ENCODE measurements at regions not wholly inside any gene's neighbourhood (a gene's known extent, or its start where the extent isn't known, plus 50 kb on each side); places are given as distances from the start of the nearest gene placed in this dataset.

DNA sequence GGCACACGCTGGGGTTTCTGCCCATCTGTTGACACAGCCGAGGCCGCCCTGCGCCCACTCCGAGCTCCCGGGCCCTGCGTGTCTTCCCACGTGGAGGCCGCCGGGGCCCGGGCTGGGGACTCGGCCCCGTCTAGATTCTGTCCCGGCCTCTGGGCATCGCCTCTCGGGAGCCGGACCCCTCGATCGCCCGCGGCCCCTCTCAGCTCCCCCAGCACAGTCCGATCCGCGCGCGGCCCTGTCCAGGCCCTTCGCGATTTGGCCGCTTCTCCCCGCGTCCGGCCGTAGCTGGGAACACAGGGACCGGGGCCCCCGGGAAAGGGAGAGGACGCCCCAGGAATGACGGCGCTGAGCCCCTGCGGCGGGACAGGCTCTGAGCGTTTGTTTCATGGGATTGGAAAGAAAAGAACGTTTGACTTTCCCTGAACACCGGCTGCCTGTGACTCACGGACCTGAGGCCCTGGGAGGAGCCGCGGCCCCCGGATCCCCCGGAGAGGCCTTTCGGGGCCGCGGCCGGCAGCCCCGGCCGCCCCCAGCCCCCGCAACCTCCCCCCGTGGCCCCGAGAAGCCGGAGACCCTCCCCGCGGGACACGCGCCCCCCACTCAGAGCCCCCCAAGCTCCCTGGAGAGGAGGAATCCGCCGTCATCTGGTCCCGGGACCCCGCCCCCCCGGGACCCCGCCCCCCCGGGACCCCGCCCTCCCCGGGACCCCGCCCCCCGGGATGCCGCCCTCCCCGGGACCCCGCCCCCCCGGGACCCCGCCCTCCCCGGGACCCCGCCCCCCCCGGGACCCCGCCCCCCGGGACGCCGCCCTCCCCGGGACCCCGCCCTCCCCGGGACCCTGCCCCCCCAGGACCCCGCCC is 62.7 kb upstream of the CTDP1 start:
- H3K27me3 ChIP-seq = no peaks in the 10 kb centered on the region
- TF ChIP-seq Cebpa-rat (IDR thresholded peaks at IDR 0.05) = no peak
- no peak overlapping the region for H3K9ac ChIP-seq
- H3K9me3 ChIP-seq = peaks cover 14% of the 10 kb centered on the region; the same call in 1 of the 2 replicates
- no peaks in the 10 kb centered on the region for H4K20me1 ChIP-seq
- no peaks in the 10 kb centered on the region for H3K36me3 ChIP-seq
- no peak overlapping the region for H3K27ac ChIP-seq
- H3K4me2 ChIP-seq = no peak overlapping the region
- H3K4me3 ChIP-seq = no peak overlapping the region
- H3K4me1 ChIP-seq = peaks cover 20% of the 10 kb centered on the region

DNA sequence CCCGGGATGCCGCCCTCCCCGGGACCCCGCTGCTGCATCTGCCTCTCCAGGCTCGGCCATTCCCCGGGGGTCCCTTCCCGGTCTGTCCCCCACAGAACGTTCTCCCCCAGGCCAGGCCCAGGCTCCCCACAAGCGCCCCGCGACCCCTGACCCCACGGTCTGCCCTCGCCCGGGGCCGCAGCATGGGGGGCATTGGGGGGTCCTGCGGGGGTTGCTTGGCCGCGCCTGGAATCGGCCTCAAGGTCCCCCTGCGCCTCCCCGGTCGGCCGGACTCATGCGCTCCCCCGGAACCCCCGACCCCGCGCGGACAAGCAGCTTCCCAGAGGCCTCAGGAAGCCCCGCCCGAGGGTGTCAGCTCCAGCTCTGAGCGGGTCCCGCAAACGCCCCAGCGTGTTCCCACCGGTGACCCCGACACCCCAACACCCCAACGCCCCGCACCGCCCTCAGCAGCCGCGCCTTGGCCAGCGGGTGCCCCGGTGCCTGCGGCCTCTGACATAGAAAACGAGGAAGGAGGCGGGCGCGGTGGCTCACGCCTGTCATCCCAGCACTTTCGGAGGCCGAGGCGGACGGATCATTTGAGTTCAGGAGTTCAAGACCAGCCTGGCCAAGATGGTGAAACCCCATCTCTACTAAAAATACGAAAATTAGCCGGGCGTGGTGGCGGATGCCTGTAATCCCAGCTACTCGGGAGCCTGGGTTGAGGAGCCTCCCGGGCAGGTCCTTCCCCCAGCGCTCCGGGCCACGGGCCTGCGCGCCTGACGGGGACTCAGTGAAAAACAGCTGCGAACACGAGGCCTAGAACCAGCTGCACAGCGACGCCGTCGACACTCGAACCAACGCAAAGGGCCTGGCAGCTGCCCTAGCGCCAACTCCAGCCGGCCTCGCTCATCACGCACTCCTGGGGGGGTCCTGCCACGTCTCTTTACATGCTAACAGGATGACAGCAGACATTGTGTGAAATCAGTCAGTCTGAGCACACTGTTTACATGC is 61.8 kb upstream of the CTDP1 start:
- no peak overlapping the region for H3K4me2 ChIP-seq
- H3K4me1 ChIP-seq = peaks cover 17% of the 10 kb centered on the region
- no peak overlapping the region for H3K27ac ChIP-seq
- no peak for TF ChIP-seq Cebpa-rat (IDR thresholded peaks at IDR 0.05)
- no peaks in the 10 kb centered on the region for H3K27me3 ChIP-seq
- peaks cover 14% of the 10 kb centered on the region; the same call in 1 of the 2 replicates for H3K9me3 ChIP-seq
- no peaks in the 10 kb centered on the region for H3K36me3 ChIP-seq
- H3K9ac ChIP-seq = no peak overlapping the region
- no peak overlapping the region for H3K4me3 ChIP-seq
- H4K20me1 ChIP-seq = no peaks in the 10 kb centered on the region

DNA sequence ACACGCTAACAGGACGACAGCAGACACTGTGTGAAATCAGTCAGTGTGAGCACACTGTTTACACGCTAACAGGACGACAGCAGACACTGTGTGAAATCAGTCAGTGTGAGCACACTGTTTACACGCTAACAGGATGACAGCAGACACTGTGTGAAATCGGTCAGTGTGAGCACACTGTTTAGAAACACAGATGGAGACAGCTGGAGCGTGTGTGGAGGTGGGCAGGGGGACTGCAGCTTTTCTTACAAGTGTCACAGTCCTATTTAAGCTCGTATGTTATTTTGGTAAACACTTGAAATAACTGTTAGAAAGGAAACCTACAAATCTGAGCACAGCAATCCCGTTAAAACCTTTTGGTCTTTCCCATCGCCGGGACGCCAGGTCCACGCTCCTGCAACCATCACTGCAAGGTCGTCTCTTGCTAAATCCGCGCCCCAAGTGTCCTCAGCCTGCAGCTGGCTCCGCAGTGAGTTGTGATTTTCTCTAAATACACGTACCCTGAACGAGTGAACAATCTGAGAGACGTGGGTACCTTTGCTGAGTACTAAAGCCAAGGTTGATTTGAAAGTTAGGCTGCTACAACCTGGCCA is 58.9 kb upstream of the CTDP1 start:
- Histone ChIP-seq H3K4me1 (peaks cover 28% of the 10 kb centered on the region), H3K9me3 (peaks cover 14% of the 10 kb centered on the region; the same call in 1 of the 2 replicates), H3K4me2 (no peak overlapping the region), H3K36me3 (no peaks in the 10 kb centered on the region), H3K9ac (no peak overlapping the region), H4K20me1 (no peaks in the 10 kb centered on the region), H3K27ac (no peak overlapping the region), H3K4me3 (no peak overlapping the region), H3K27me3 (0 out of 2 replicates have a peak, but pooled peaks cover 3% of the 10 kb centered on the region)
- TF ChIP-seq Cebpa-rat (IDR thresholded peaks at IDR 0.05) = no peak

DNA sequence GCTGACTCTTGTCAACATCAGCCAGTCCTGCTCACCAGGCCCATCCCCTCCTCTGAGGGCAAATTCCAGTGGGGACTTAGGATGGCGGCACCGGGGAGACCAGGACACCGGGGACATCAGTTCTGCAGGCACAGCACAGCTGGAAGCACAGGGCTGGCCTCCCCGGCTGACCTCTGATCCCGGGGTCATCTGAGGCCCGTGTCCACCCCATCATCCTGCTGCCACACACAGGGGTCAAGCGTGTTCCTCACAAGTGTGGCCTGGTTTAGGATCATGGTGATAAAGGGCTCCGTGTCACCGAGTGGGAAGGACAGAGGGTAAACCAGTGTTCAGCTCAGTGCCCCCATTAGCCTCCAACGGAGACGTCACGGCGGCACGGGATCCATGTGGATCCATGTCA is 58.1 kb upstream of the CTDP1 start:
- Histone ChIP-seq H4K20me1 (no peaks in the 10 kb centered on the region), H3K9me3 (peaks cover 14% of the 10 kb centered on the region; the same call in 1 of the 2 replicates), H3K27ac (no peak overlapping the region), H3K4me1 (peaks cover 36% of the 10 kb centered on the region), H3K27me3 (peaks cover 10% of the 10 kb centered on the region; the same call in 1 of the 2 replicates), H3K9ac (no peak overlapping the region), H3K36me3 (no peaks in the 10 kb centered on the region), H3K4me3 (no peak overlapping the region), H3K4me2 (no peak overlapping the region)
- no peak for TF ChIP-seq Cebpa-rat (IDR thresholded peaks at IDR 0.05)

DNA sequence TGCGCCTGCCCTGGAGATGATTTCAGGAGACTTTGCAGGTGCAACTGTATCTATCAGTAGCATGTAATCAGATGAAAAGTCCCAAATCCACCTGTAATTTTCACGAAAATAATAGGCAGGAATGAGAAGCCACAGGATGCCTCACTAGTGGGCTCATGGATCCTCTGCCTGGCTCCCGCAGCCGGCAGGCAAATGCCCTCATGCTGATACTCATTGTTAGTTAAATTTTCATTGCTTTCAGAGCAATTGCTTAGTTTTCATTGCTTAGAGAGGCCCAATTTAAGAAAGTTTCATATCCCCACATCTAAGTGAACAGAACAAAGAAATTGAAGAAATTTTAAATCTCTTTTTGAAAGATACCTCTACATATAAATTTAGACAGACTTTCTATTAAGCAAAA is 57.6 kb upstream of the CTDP1 start:
- Histone ChIP-seq H4K20me1 (no peaks in the 10 kb centered on the region), H3K36me3 (no peaks in the 10 kb centered on the region), H3K4me3 (no peak overlapping the region), H3K9ac (no peak overlapping the region), H3K27ac (no peak overlapping the region), H3K9me3 (peaks cover 14% of the 10 kb centered on the region; the same call in 1 of the 2 replicates), H3K4me1 (peaks cover 41% of the 10 kb centered on the region), H3K4me2 (no peak overlapping the region), H3K27me3 (peaks cover 10% of the 10 kb centered on the region; the same call in 1 of the 2 replicates)
- TF ChIP-seq Cebpa-rat (IDR thresholded peaks at IDR 0.05) = no peak

DNA sequence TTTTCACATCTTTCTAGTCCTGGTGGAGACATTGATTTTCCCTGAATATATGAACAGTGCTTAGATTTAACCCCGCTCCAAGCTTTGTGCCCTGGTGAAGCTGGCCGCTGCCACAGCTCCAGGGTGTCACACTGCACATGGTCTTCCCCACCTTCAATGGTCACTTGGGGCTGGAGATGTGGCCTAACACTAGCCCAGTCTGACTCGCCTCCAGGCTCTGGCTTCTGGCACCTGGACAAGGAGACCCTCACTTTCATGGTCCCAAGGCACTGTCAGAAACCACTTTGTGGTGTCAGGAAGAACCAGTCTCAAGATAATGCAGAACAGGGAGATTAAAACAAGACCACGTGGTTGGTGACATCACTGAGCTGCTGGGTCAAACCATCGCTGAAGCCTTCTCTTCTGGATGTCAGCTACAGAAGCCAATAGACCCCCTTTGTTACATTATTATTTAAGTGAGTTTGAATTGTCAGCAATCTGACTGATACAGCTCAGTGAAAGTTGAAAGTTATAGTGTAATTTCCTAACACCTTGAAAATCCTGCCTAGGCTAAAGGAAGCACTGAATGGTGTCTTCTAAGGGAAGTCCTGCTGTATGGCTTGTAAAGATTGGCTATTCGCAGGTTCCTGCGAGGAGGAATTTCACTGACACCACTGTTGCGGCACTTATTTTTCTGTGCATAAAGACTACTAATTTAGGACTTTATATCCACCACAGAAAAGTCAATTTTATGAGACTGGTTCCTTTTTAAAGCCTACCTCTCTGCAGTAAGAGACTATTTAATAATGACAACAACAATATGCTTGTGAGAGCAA is 55.0 kb upstream of the CTDP1 start:
- Histone ChIP-seq H3K4me3 (peak overlapping the region; percentile 49; the same call in 1 of the 2 replicates), H3K9me3 (0 out of 2 replicates have a peak, but pooled peaks cover 8% of the 10 kb centered on the region), H3K4me2 (peak overlapping the region; percentile 86), H3K27ac (peak overlapping the region; percentile 38), H3K4me1 (peaks cover 56% of the 10 kb centered on the region), H3K9ac (peak overlapping the region; percentile 27), H3K27me3 (peaks cover 10% of the 10 kb centered on the region; the same call in 1 of the 2 replicates), H3K36me3 (no peaks in the 10 kb centered on the region), H4K20me1 (no peaks in the 10 kb centered on the region)
- no peak for TF ChIP-seq Cebpa-rat (IDR thresholded peaks at IDR 0.05)

DNA sequence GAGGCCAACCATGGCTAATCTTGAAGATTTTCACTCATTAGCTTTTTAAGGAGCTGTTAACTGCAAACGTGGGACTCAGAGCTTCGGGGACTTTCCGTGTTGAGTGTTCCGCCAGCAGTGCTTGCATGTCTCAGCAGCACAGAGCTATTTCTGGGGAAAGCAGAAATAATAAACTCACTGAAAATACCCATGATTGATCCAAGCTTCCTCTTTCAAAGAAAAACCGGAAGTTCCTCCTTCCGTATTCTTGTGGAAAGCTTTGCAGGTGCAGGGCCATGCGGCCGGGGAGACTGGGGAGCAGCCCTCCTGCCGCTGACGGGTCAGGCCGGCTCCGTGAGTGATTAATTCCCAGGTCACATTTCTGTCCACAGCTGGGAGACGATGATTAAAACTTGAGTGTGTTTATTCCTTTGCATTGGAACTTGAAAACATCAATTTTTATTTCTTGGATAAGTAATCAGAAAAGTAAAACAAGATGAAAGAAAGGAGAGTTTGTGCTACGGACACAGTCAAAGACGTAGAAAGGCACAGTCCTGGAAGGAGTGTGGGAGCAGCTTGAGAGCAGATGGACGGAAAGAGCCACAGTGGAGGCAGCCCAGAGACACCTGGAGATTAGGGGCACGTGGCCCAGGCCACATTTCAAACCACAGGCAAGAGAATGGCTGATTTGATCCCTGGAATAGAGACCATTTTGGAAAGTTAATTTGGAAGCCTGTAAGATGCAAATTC is 54.2 kb upstream of the CTDP1 start:
- Histone ChIP-seq H3K27me3 (peaks cover 10% of the 10 kb centered on the region; the same call in 1 of the 2 replicates), H3K4me3 (peak overlapping the region; percentile 49; the same call in 1 of the 2 replicates), H3K36me3 (no peaks in the 10 kb centered on the region), H4K20me1 (no peaks in the 10 kb centered on the region), H3K27ac (peak overlapping the region; percentile 38), H3K4me1 (peaks cover 64% of the 10 kb centered on the region), H3K4me2 (peak overlapping the region; percentile 86), H3K9me3 (no peaks in the 10 kb centered on the region), H3K9ac (peak overlapping the region; percentile 27)
- TF ChIP-seq Cebpa-rat (IDR thresholded peaks at IDR 0.05) = no peak

DNA sequence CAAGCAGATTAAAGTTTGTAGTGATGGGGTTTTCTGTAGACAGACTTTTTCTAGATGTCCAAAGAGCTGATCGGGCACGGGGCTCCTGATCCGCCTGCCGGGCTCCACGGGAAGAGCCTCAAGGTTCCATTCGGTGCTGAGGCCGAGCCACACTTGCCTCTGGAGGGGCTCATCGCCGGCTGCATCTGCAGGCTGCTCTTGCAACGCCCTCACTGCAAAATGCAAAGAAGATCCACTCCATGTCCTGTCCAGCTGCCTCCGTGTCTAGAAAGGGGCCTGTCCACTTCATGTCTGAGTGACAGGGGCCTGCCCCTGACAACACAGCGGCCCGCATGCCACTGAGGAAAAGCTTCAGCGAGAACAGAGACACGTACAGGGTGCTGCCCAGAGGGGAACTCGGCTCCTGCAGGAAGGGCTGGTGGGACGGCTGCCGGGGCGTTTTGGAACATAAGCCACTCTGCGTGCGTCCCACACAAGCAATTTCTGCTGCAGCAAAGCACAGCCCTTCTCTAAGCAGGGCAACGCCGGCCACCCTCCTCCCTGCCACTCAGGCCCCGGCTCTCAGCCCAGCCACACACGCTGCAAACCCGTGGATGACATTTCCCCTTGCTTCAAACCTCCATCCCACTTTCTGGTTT is 53.6 kb upstream of the CTDP1 start:
- H3K9ac ChIP-seq = no peak overlapping the region; the same call in 1 of the 2 replicates
- no peaks in the 10 kb centered on the region for H3K36me3 ChIP-seq
- no peaks in the 10 kb centered on the region for H4K20me1 ChIP-seq
- no peaks in the 10 kb centered on the region for H3K9me3 ChIP-seq
- H3K4me3 ChIP-seq = no peak overlapping the region
- H3K27me3 ChIP-seq = peaks cover 10% of the 10 kb centered on the region; the same call in 1 of the 2 replicates
- peak overlapping the region; percentile 86 for H3K4me2 ChIP-seq
- H3K4me1 ChIP-seq = peaks cover 69% of the 10 kb centered on the region
- H3K27ac ChIP-seq = peak overlapping the region; percentile 35; the same call in 1 of the 2 replicates
- no peak for TF ChIP-seq Cebpa-rat (IDR thresholded peaks at IDR 0.05)

All from BLaER1 (cell line).